OCI-LY7 (cell line): ENCODE measurements at regions not wholly inside any gene's neighbourhood (a gene's known extent, or its start where the extent isn't known, plus 50 kb on each side); places are given as distances from the start of the nearest gene placed in this dataset.

Source experiments
- BruUV-seq: library from RNA; stranded (reverse); fragments of 400-500 nt; replicated peaks from 2 replicates; lab custom pipeline; 2021; lab: Mats Ljungman, UMichigan
- CTCF ChIA-PET: fragments of 300-600 bp; sonication (Branson Sonifier 250); formaldehyde crosslinking; loops from one replicate; lab custom pipeline; 2022; ENCODE audit warnings: antibody characterized with exemption; ENCODE audit not compliant: unreplicated experiment; lab: Charles Lee
- POLR2A ChIA-PET: fragments of 300-600 bp; sonication (Branson Sonifier 250); formaldehyde crosslinking; loops from one replicate; lab custom pipeline; 2022; ENCODE audit warnings: antibody characterized with exemption; lab: Charles Lee
- DNase-seq: peaks from one replicate; pipeline ENCODE4 v3.0.0-alpha.2; 2015; ENCODE audit warnings: low spot score
- H2AFZ ChIP-seq: fragments of 200-600 bp; sonication (generic), shearing (Covaris generic); 2 replicates; pipeline ENCODE4 v1.6.1; 2014; ENCODE audit warnings: mild to moderate bottlenecking, antibody characterized with exemption, low read length, moderate library complexity
- H3K27ac ChIP-seq: fragments of 200-600 bp; sonication (generic); 2 replicates; pipeline ENCODE4 v1.5.1; 2014; ENCODE audit warnings: mixed run types, low read depth, mild to moderate bottlenecking, moderate library complexity, low read length, inconsistent platforms; ENCODE audit not compliant: poor library complexity, severe bottlenecking
- H3K36me3 ChIP-seq: fragments of 200-600 bp; sonication (generic); 2 replicates; pipeline ENCODE4 v1.6.1; 2014; ENCODE audit warnings: mild to moderate bottlenecking, antibody characterized with exemption, low read length, moderate library complexity, mixed read lengths; ENCODE audit not compliant: insufficient read depth
- H3K4me1 ChIP-seq: fragments of 200-600 bp; sonication (generic); 2 replicates; pipeline ENCODE4 v1.5.1; 2014; ENCODE audit warnings: mild to moderate bottlenecking, low read length; ENCODE audit not compliant: insufficient read depth, poor library complexity, severe bottlenecking
- H3K4me2 ChIP-seq: fragments of 200-600 bp; sonication (generic); 2 replicates; pipeline ENCODE4 v1.6.1; 2014; ENCODE audit warnings: mild to moderate bottlenecking, low read length
- H3K4me3 ChIP-seq: fragments of 200-600 bp; sonication (generic); 2 replicates; pipeline ENCODE4 v1.5.1; 2014; ENCODE audit warnings: mild to moderate bottlenecking, low read depth, low read length; ENCODE audit not compliant: poor library complexity, severe bottlenecking
- H3K79me2 ChIP-seq: fragments of 200-600 bp; sonication (generic); 2 replicates; pipeline ENCODE4 v1.6.1; 2016; ENCODE audit warnings: low read depth, mild to moderate bottlenecking, low read length, moderate library complexity, mixed read lengths; ENCODE audit not compliant: insufficient read depth
- H3K9me2 ChIP-seq: fragments of 200-600 bp; sonication (generic); 2 replicates; pipeline ENCODE4 v1.6.1; 2016; ENCODE audit warnings: mild to moderate bottlenecking, low read length, mixed read lengths; ENCODE audit not compliant: insufficient read depth
- H3K9me3 ChIP-seq: fragments of 200-600 bp; sonication (generic); 2 replicates; pipeline ENCODE4 v1.6.1; 2014; ENCODE audit warnings: mild to moderate bottlenecking, mixed run types, low read length, mixed read lengths
- H4K20me1 ChIP-seq: fragments of 200-600 bp; sonication (generic); 2 replicates; pipeline ENCODE4 v1.6.1; 2014; ENCODE audit warnings: mild to moderate bottlenecking, antibody characterized with exemption, low read length, moderate library complexity, mixed read lengths; ENCODE audit not compliant: insufficient read depth
- EZH2phosphoT487 ChIP-seq: fragments of 200-600 bp; sonication (generic); IDR thresholded peaks from 2 replicates; pipeline ENCODE4 v1.6.1; 2018; ENCODE audit warnings: low read depth, borderline replicate concordance, mild to moderate bottlenecking, mixed run types, antibody characterized with exemption, low read length, moderate library complexity, mixed read lengths
- intact Hi-C: fragments of 100-400 bp; cut with micrococcal nuclease; formaldehyde crosslinking; loops from one replicate; pipeline ENCODE4 v1.10.0; 2022; ENCODE audit not compliant: unreplicated experiment
- TF ChIP-seq, protein P1 (sequence below): fragments of 200-600 bp; sonication (generic); conservative IDR thresholded peaks from 2 replicates; pipeline ENCODE4 v1.5.1; 2014; ENCODE audit warnings: mild to moderate bottlenecking, antibody characterized with exemption, low read length, moderate library complexity, mixed read lengths

DNA sequence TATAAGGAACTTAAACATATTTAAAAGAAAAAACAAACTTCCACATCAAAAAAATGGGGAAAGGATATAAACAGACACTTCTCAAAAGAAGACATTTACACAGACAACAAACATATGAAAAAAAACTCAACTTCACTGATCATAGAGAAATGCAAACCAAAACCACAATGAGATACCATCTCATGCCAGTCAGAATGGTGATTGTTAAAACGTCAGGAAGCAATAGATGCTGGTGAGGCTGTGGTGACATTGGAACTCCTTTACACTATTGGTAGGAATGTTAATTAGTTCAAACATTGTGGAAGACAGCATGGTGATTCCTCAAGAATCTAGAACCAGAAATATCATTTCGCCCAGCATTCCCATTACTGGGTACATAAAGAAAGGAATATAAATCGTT is 228.5 kb upstream of the KDM5D start:
- ChIA-PET CTCF (no interaction called here), POLR2A (no interaction called here)
- Histone ChIP-seq H3K36me3 (no peaks in the 10 kb centered on the region), H3K4me2 (no peak overlapping the region), H2AFZ (no peak overlapping the region), H4K20me1 (no peaks in the 10 kb centered on the region), H3K4me1 (no peaks in the 10 kb centered on the region), H3K4me3 (no peak overlapping the region), H3K9me2 (no peaks in the 10 kb centered on the region), H3K9me3 (no peaks in the 10 kb centered on the region), H3K79me2 (no peaks in the 10 kb centered on the region), H3K27ac (no peak overlapping the region)
- no peak for TF ChIP-seq EZH2phosphoT487
- TF ChIP-seq, protein P1, sequence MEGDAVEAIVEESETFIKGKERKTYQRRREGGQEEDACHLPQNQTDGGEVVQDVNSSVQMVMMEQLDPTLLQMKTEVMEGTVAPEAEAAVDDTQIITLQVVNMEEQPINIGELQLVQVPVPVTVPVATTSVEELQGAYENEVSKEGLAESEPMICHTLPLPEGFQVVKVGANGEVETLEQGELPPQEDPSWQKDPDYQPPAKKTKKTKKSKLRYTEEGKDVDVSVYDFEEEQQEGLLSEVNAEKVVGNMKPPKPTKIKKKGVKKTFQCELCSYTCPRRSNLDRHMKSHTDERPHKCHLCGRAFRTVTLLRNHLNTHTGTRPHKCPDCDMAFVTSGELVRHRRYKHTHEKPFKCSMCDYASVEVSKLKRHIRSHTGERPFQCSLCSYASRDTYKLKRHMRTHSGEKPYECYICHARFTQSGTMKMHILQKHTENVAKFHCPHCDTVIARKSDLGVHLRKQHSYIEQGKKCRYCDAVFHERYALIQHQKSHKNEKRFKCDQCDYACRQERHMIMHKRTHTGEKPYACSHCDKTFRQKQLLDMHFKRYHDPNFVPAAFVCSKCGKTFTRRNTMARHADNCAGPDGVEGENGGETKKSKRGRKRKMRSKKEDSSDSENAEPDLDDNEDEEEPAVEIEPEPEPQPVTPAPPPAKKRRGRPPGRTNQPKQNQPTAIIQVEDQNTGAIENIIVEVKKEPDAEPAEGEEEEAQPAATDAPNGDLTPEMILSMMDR = no peak
- intact Hi-C loops = no loop called here
- no peak for DNase-seq
- no TSS peak for BruUV-seq

DNA sequence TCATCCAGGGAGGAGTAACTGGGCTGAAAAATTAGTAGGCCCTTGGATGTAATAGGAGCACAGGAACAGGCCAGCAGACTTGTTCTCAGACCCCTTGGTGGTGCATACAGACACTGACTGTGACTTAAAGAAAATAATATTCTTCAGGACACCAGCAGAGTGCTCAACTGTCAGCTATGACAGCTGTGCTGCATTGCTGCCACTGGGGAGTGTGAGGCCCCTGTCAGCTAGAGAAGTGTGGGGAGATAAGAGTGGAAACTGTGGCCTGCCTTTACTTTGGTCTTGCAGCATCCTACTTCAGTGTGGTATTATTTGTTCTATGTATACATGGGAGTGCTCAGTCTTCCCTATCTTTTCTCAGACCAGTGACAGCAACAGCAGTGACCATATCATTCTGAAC is 203.2 kb upstream of the KDM5D start:
- POLR2A ChIA-PET = no interaction called here
- intact Hi-C loops = loop anchor here (10.0 kb wide), 1 partner anchor 123 kb away; no protein-coding TSS in a partner anchor

DNA sequence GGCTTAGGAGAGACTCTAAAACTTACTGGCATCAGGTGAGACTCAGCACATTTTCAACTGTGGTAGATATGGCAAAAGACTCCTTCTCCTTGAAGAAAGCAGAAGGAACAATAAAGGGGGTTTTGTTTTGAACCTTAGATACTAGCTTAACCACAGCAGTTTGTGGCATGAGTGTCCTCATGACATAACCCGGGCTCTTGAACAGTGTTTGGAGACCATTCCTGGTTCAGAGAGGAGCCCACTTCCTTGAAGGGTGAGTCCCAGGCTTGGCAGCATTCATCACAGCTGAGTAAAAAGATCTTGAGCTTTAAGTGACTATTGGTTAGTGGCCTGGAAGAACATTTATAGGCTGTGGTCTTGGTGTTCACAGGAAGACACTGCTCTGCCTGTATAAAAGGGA is 154.5 kb upstream of the KDM5D start:
- no peaks in the 10 kb centered on the region for H3K9me2 ChIP-seq
- no TSS peak for BruUV-seq
- no peak for TF ChIP-seq EZH2phosphoT487
- TF ChIP-seq, protein P1 = no peak
- no peaks in the 10 kb centered on the region for H3K36me3 ChIP-seq
- no peak overlapping the region for H2AFZ ChIP-seq
- H3K9me3 ChIP-seq = no peaks in the 10 kb centered on the region
- intact Hi-C loops = no loop called here
- no peak for DNase-seq
- CTCF ChIA-PET = no interaction called here
- no peaks in the 10 kb centered on the region for H3K79me2 ChIP-seq
- no peaks in the 10 kb centered on the region for H3K4me1 ChIP-seq
- no peak overlapping the region for H3K27ac ChIP-seq
- no peak overlapping the region for H3K4me2 ChIP-seq
- H4K20me1 ChIP-seq = no peaks in the 10 kb centered on the region
- no peak overlapping the region for H3K4me3 ChIP-seq
- POLR2A ChIA-PET = no interaction called here

More for the DNA sequence above, 203.2 kb upstream of the KDM5D start:
- H3K4me1 ChIP-seq = no peaks in the 10 kb centered on the region
- no peaks in the 10 kb centered on the region for H3K9me3 ChIP-seq
- no peaks in the 10 kb centered on the region for H3K79me2 ChIP-seq
- TF ChIP-seq, protein P1 = no peak
- TF ChIP-seq EZH2phosphoT487 = no peak
- CTCF ChIA-PET = no interaction called here
- no peaks in the 10 kb centered on the region for H4K20me1 ChIP-seq
- no peak overlapping the region for H2AFZ ChIP-seq
- DNase-seq = no peak
- no peak overlapping the region for H3K27ac ChIP-seq
- no TSS peak for BruUV-seq
- H3K36me3 ChIP-seq = no peaks in the 10 kb centered on the region
- H3K9me2 ChIP-seq = no peaks in the 10 kb centered on the region
- no peak overlapping the region for H3K4me2 ChIP-seq
- no peak overlapping the region for H3K4me3 ChIP-seq
